Keratinocyte (primary cell): ENCODE measurements at regions not wholly inside any gene's neighbourhood (a gene's known extent, or its start where the extent isn't known, plus 50 kb on each side); places are given as distances from the start of the nearest gene placed in this dataset.

Experiments
- DNase-seq: peaks from one replicate; pipeline ENCODE4 v3.0.0-alpha.2; 2011; ENCODE audit warnings: low read depth, missing footprints, low spot score
- FAIRE-seq: peaks from 2 replicates; lab custom pipeline; 2011; peaks lifted over from hg19 to GRCh38; lab: Jason Lieb, UNC
- H2AFZ ChIP-seq: 2 replicates; pipeline ENCODE4 v1.6.0; 2012; ENCODE audit warnings: low read length, control low read depth, inconsistent platforms; ENCODE audit not compliant: control insufficient read depth
- H3K27ac ChIP-seq: 2 replicates; pipeline ENCODE4 v1.5.1; 2011; ENCODE audit warnings: low read length; ENCODE audit not compliant: control insufficient read depth, insufficient read depth
- H3K27me3 ChIP-seq: 3 replicates; pipeline ENCODE4 v1.6.0; 2011; ENCODE audit warnings: low read length; ENCODE audit not compliant: control insufficient read depth, insufficient read depth; ENCODE audit errors: extremely low read depth
- H3K36me3 ChIP-seq, 2 experiments: 2 replicates in 1 of 2; 3 replicates in 1 of 2; pipeline ENCODE4 v1.5.1; 2011; ENCODE audit warnings: low read length in 2 of 2, mild to moderate bottlenecking in 1 of 2; ENCODE audit not compliant: control insufficient read depth in 2 of 2, insufficient read depth in 2 of 2; ENCODE audit errors: extremely low read depth in 1 of 2
- H3K4me1 ChIP-seq: 3 replicates; pipeline ENCODE4 v1.5.1; 2011; ENCODE audit warnings: low read length; ENCODE audit not compliant: control insufficient read depth, insufficient read depth; ENCODE audit errors: extremely low read depth
- H3K4me2 ChIP-seq: 3 replicates; pipeline ENCODE4 v1.6.0; 2011; ENCODE audit warnings: low read depth, low read length; ENCODE audit not compliant: control insufficient read depth, insufficient read depth; ENCODE audit errors: extremely low read depth
- H3K4me3 ChIP-seq, 3 experiments: fragments of 200-600 bp in 1 of 3; sonication (generic) in 1 of 3; 2 replicates in 2 of 3; 3 replicates in 1 of 3; pipeline ENCODE4 v1.5.1; 2011 to 2016; ENCODE audit warnings: low read length in 3 of 3, mild to moderate bottlenecking in 3 of 3, control low read depth in 2 of 3, inconsistent platforms in 1 of 3, low read depth in 1 of 3, mixed read lengths in 1 of 3, mixed run types in 1 of 3, moderate library complexity in 1 of 3; ENCODE audit not compliant: control insufficient read depth in 2 of 3, insufficient read depth in 2 of 3; ENCODE audit errors: extremely low read depth in 1 of 3
- H3K79me2 ChIP-seq: 2 replicates; pipeline ENCODE4 v1.6.0; 2012; ENCODE audit warnings: low read length; ENCODE audit not compliant: control insufficient read depth, insufficient read depth
- H3K9ac ChIP-seq: 3 replicates; pipeline ENCODE4 v1.6.0; 2011; ENCODE audit warnings: low read length; ENCODE audit not compliant: control insufficient read depth, insufficient read depth; ENCODE audit errors: extremely low read depth
- H3K9me1 ChIP-seq: 3 replicates; pipeline ENCODE4 v1.6.0; 2011; ENCODE audit warnings: low read length; ENCODE audit not compliant: control insufficient read depth, insufficient read depth; ENCODE audit errors: extremely low read depth
- H3K9me3 ChIP-seq: 2 replicates; pipeline ENCODE4 v1.5.1; 2012; ENCODE audit warnings: low read depth, low read length; ENCODE audit not compliant: control insufficient read depth
- H4K20me1 ChIP-seq: 3 replicates; pipeline ENCODE4 v1.6.0; 2011; ENCODE audit warnings: low read length; ENCODE audit not compliant: control insufficient read depth, insufficient read depth; ENCODE audit errors: extremely low read depth
- EZH2 ChIP-seq: IDR thresholded peaks from one replicate; pipeline ENCODE4 v1.6.1; 2012; ENCODE audit warnings: inconsistent platforms, mild to moderate bottlenecking, low read length, moderate library complexity
- dilution Hi-C: fragments of 300-500 bp; cut with MboI; formaldehyde crosslinking; loops from one replicate; pipeline ENCODE4 v1.7.0; 2020; ENCODE audit warnings: low sequenced_read_pairs; ENCODE audit not compliant: extremely low pct_ligation_motif_present
- TF ChIP-seq, protein P1 (sequence below), 3 experiments: IDR thresholded peaks in 1 of 3; conservative IDR thresholded peaks in 1 of 3; optimal IDR thresholded peaks in 1 of 3; 2 replicates in 2 of 3; 3 replicates in 1 of 3; pipeline versions ENCODE3 to v1.5.1; 2011; ENCODE audit warnings: low read length in 3 of 3, mild to moderate bottlenecking in 3 of 3, moderate library complexity in 2 of 3, control low read depth in 1 of 3, inconsistent platforms in 1 of 3; ENCODE audit not compliant: insufficient read depth in 2 of 3; ENCODE audit errors: extremely low read depth in 1 of 3

GRCh38 chr22:48070760-48071159 is 1308.3 kb downstream of the TBC1D22A start:
- no peak for DNase-seq
- Histone ChIP-seq H3K27me3 (no peaks in the 10 kb centered on the region), H3K36me3 (no peaks in the 10 kb centered on the region), H2AFZ (no peak overlapping the region), H3K9me1 (no peaks in the 10 kb centered on the region), H3K27ac (no peak overlapping the region), H3K9me3 (peaks cover 8% of the 10 kb centered on the region), H3K4me1 (no peaks in the 10 kb centered on the region), H4K20me1 (no peaks in the 10 kb centered on the region), H3K79me2 (no peaks in the 10 kb centered on the region), H3K9ac (no peak overlapping the region), H3K4me2 (no peak overlapping the region), H3K4me3 (no peak overlapping the region)
- dilution Hi-C loops: no loop called here
- no peak for FAIRE-seq
- TF ChIP-seq, protein P1, sequence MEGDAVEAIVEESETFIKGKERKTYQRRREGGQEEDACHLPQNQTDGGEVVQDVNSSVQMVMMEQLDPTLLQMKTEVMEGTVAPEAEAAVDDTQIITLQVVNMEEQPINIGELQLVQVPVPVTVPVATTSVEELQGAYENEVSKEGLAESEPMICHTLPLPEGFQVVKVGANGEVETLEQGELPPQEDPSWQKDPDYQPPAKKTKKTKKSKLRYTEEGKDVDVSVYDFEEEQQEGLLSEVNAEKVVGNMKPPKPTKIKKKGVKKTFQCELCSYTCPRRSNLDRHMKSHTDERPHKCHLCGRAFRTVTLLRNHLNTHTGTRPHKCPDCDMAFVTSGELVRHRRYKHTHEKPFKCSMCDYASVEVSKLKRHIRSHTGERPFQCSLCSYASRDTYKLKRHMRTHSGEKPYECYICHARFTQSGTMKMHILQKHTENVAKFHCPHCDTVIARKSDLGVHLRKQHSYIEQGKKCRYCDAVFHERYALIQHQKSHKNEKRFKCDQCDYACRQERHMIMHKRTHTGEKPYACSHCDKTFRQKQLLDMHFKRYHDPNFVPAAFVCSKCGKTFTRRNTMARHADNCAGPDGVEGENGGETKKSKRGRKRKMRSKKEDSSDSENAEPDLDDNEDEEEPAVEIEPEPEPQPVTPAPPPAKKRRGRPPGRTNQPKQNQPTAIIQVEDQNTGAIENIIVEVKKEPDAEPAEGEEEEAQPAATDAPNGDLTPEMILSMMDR (optimal IDR thresholded peaks at IDR 0.05 in 1 of 3, IDR thresholded peaks at IDR 0.05 in 1 of 3, conservative IDR thresholded peaks at IDR 0.05 in 1 of 3; ENCODE audit: extremely low read depth in 1 of 3, insufficient read depth in 2 of 3, low read length in 3 of 3): no peak
- TF ChIP-seq EZH2: no peak

DNA sequence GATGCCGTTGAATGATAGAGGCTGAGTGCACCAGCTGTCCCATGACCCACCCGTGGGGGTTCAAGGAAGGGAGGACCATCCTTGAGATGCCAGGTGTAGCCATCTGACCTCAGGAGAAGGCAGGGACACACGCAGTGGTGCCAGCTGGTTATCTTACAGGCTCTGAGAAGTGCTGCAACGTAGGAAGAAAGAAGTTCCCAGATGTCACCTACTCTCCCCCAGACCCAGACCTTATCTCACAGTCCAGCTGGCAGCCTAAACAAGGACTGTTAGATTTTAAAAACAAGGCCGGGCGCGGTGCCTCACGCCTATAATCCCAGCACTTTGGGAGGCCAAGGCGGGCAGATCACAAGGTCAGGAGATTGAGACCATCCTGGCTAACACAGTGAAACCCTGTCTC is 1307.6 kb downstream of the TBC1D22A start:
- Histone ChIP-seq H3K9ac (no peak overlapping the region), H3K4me2 (no peak overlapping the region), H3K4me3 (no peak overlapping the region), H3K36me3 (no peaks in the 10 kb centered on the region), H3K27me3 (no peaks in the 10 kb centered on the region), H2AFZ (no peak overlapping the region), H3K27ac (no peak overlapping the region), H3K79me2 (no peaks in the 10 kb centered on the region), H3K9me3 (peaks cover 9% of the 10 kb centered on the region), H3K4me1 (no peaks in the 10 kb centered on the region), H4K20me1 (no peaks in the 10 kb centered on the region), H3K9me1 (no peaks in the 10 kb centered on the region)
- DNase-seq: no peak
- no peak for TF ChIP-seq EZH2
- TF ChIP-seq, protein P1 (optimal IDR thresholded peaks at IDR 0.05 in 1 of 3, IDR thresholded peaks at IDR 0.05 in 1 of 3, conservative IDR thresholded peaks at IDR 0.05 in 1 of 3; ENCODE audit: extremely low read depth in 1 of 3, insufficient read depth in 2 of 3, low read length in 3 of 3): no peak
- dilution Hi-C loops: no loop called here
- FAIRE-seq: no peak
